ENCODE measurements at regions not wholly inside any gene's neighbourhood (a gene's known extent, or its start where the extent isn't known, plus 50 kb on each side); places are given as distances from the start of the nearest gene placed in this dataset.

DNA sequence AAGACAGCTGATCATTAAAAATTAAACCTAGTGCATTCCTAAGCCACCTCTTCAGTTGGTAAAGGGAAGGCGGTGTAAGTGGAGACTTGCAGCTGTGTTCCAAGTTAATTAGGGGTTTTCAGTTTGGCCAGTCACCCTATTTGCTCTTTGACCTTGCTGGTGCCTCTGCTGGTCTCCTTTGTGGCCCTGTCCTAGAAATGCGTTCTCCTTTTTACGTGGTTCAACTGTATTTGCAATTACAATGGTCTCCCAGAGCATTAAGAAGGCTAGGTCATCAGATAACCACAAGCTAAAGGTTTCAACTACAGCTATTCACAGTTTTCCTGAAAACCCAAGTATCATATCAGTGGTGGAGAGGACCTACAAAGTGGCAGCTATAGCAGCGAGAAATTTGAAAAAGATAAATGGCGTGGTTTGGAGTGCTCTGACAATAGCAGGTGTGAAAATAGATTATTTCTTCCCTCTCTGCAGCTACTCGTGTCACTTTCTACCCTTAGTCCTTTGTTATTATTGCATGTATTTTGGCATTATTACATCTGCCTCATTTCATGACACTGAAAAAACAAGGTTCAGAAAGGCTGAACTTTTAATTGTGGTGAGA, 203.5 kb upstream of the TBC1D5 start:
- Histone ChIP-seq H3K4me2 (ENCODE audit: low read length) (no peak overlapping the region), H3K36me3 (ENCODE audit: insufficient read depth, low read length) (no peaks in the 10 kb centered on the region), H3K9me3 (ENCODE audit: insufficient read depth, low read depth, low read length) (no peaks in the 10 kb centered on the region), H2AFZ (ENCODE audit: low read depth, low read length) (no peak overlapping the region), H3K79me2 (ENCODE audit: insufficient read depth, low read length) (no peaks in the 10 kb centered on the region), H3K4me3 (ENCODE audit: insufficient read depth, low read depth, low read length) (no peak overlapping the region), H3K9ac (ENCODE audit: low read length) (no peak overlapping the region), H3K27me3 (ENCODE audit: insufficient read depth, low read length) (no peaks in the 10 kb centered on the region), H3K27ac (ENCODE audit: low read depth, low read length) (no peak overlapping the region), H4K20me1 (ENCODE audit: insufficient read depth, low read length) (no peaks in the 10 kb centered on the region), H3K4me1 (ENCODE audit: insufficient read depth, low read length) (no peaks in the 10 kb centered on the region)
- Mint-ChIP-seq H3K4me3 (ENCODE audit: unreplicated experiment) (no peak overlapping the region), H3K27me3 (ENCODE audit: low read depth, unreplicated experiment) (no peaks in the 10 kb centered on the region), H3K4me1 (ENCODE audit: low read depth, unreplicated experiment) (peaks cover 33% of the 10 kb centered on the region), H3K27ac (ENCODE audit: unreplicated experiment) (no peak overlapping the region), H3K36me3 (ENCODE audit: low read depth, unreplicated experiment) (no peaks in the 10 kb centered on the region), H3K9me3 (ENCODE audit: unreplicated experiment) (peaks cover 3% of the 10 kb centered on the region)
- DNase-seq (ENCODE audit: low read depth) (peak; percentile 17), FAIRE-seq (no peak)
- TF ChIP-seq, protein P1, sequence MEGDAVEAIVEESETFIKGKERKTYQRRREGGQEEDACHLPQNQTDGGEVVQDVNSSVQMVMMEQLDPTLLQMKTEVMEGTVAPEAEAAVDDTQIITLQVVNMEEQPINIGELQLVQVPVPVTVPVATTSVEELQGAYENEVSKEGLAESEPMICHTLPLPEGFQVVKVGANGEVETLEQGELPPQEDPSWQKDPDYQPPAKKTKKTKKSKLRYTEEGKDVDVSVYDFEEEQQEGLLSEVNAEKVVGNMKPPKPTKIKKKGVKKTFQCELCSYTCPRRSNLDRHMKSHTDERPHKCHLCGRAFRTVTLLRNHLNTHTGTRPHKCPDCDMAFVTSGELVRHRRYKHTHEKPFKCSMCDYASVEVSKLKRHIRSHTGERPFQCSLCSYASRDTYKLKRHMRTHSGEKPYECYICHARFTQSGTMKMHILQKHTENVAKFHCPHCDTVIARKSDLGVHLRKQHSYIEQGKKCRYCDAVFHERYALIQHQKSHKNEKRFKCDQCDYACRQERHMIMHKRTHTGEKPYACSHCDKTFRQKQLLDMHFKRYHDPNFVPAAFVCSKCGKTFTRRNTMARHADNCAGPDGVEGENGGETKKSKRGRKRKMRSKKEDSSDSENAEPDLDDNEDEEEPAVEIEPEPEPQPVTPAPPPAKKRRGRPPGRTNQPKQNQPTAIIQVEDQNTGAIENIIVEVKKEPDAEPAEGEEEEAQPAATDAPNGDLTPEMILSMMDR (IDR thresholded peaks at IDR 0.05; ENCODE audit: insufficient read depth, low read depth, low read length) = no peak
- TF ChIP-seq EZH2 (IDR thresholded peaks at IDR 0.05; ENCODE audit: insufficient read depth, low read length) = no peak

DNA sequence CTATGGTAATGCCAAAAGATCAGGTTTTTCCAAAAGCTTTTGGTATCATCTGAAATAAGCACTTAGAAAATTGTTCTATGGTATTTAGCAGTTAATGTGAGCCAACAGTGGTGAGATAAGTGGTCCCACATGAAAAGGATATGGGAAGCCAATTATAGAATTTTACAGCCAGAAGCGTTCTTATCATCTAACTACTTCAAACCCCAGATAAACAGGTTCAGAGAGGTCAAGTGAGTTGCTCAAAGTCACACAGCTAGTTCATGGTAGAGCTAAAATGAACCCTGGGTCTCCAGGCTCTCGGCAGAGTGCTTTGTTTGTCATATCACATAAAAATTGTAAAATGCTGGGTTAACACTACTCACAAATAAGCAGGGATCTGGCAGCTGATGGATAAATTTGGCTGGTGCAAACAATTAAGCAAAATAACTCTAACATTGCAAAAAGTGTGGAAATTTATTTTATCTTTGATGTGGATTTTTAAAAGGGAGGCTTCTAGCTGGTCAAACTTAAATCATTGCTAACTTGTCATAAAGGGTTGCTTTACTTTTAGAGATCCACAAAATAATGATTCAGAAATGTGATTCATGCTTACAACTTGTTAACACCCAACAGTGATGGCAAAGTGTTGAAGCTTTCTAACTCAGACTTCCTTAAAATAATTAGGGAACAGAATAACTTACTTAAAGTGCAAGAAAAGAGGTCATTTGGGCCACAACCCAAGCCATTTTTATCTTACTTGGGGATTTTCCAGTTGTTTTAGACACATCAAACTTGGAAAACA, 202.8 kb upstream of the TBC1D5 start:
- H3K79me2 ChIP-seq (ENCODE audit: insufficient read depth, low read length) = no peaks in the 10 kb centered on the region
- no peaks in the 10 kb centered on the region for H4K20me1 ChIP-seq (ENCODE audit: insufficient read depth, low read length)
- H3K27me3 ChIP-seq (ENCODE audit: insufficient read depth, low read length) = no peaks in the 10 kb centered on the region
- H3K27ac ChIP-seq (ENCODE audit: low read depth, low read length) = no peak overlapping the region
- Mint-ChIP-seq H3K9me3 (ENCODE audit: unreplicated experiment) (no peaks in the 10 kb centered on the region), H3K4me3 (ENCODE audit: unreplicated experiment) (no peak overlapping the region), H3K27ac (ENCODE audit: unreplicated experiment) (no peak overlapping the region), H3K27me3 (ENCODE audit: low read depth, unreplicated experiment) (no peaks in the 10 kb centered on the region), H3K4me1 (ENCODE audit: low read depth, unreplicated experiment) (peaks cover 33% of the 10 kb centered on the region), H3K36me3 (ENCODE audit: low read depth, unreplicated experiment) (no peaks in the 10 kb centered on the region)
- FAIRE-seq (no peak), DNase-seq (ENCODE audit: low read depth) (peak; percentile 14)
- no peaks in the 10 kb centered on the region for H3K36me3 ChIP-seq (ENCODE audit: insufficient read depth, low read length)
- H3K4me1 ChIP-seq (ENCODE audit: insufficient read depth, low read length) = no peaks in the 10 kb centered on the region
- H2AFZ ChIP-seq (ENCODE audit: low read depth, low read length) = no peak overlapping the region
- H3K4me2 ChIP-seq (ENCODE audit: low read length) = no peak overlapping the region
- H3K4me3 ChIP-seq (ENCODE audit: insufficient read depth, low read depth, low read length) = no peak overlapping the region
- TF ChIP-seq, protein P1 (IDR thresholded peaks at IDR 0.05; ENCODE audit: insufficient read depth, low read depth, low read length) = no peak
- no peak for TF ChIP-seq EZH2 (IDR thresholded peaks at IDR 0.05; ENCODE audit: insufficient read depth, low read length)
- no peak overlapping the region for H3K9ac ChIP-seq (ENCODE audit: low read length)
- H3K9me3 ChIP-seq (ENCODE audit: insufficient read depth, low read depth, low read length) = no peaks in the 10 kb centered on the region

DNA sequence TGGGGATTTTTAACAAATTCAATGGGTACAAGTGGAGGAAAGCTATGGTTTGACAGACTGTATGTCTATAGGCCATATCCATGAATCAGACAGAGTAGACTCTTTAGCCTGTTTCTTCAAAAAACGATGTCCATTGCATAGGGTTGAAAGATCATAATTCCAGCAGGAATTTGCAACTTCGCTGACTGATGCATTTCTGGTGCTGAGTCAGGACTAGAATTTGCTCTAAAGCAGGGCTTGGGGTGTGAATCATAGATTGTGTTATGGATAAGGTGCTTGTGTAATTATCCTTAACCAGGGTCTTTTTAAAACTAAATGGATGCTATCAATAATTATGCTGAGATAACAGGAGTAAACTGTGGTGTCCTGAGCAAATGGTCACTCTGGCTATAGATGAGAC, 200.4 kb upstream of the TBC1D5 start:
- H3K9me3 Mint-ChIP-seq (ENCODE audit: unreplicated experiment) = no peaks in the 10 kb centered on the region
- no peaks in the 10 kb centered on the region for H4K20me1 ChIP-seq (ENCODE audit: insufficient read depth, low read length)
- H3K4me3 ChIP-seq (ENCODE audit: insufficient read depth, low read depth, low read length) = no peak overlapping the region
- H3K27ac ChIP-seq (ENCODE audit: low read depth, low read length) = no peak overlapping the region
- H3K79me2 ChIP-seq (ENCODE audit: insufficient read depth, low read length) = no peaks in the 10 kb centered on the region
- no peak overlapping the region for H3K4me2 ChIP-seq (ENCODE audit: low read length)
- no peaks in the 10 kb centered on the region for H3K27me3 Mint-ChIP-seq (ENCODE audit: low read depth, unreplicated experiment)
- no peak for TF ChIP-seq EZH2 (IDR thresholded peaks at IDR 0.05; ENCODE audit: insufficient read depth, low read length)
- TF ChIP-seq, protein P1 (IDR thresholded peaks at IDR 0.05; ENCODE audit: insufficient read depth, low read depth, low read length) = no peak
- no peaks in the 10 kb centered on the region for H3K36me3 Mint-ChIP-seq (ENCODE audit: low read depth, unreplicated experiment)
- no peak overlapping the region for H2AFZ ChIP-seq (ENCODE audit: low read depth, low read length)
- H3K4me1 Mint-ChIP-seq (ENCODE audit: low read depth, unreplicated experiment) = peaks cover 35% of the 10 kb centered on the region
- no peaks in the 10 kb centered on the region for H3K9me3 ChIP-seq (ENCODE audit: insufficient read depth, low read depth, low read length)
- H3K4me3 Mint-ChIP-seq (ENCODE audit: unreplicated experiment) = peak overlapping the region; percentile 17
- H3K27ac Mint-ChIP-seq (ENCODE audit: unreplicated experiment) = no peak overlapping the region
- H3K27me3 ChIP-seq (ENCODE audit: insufficient read depth, low read length) = no peaks in the 10 kb centered on the region
- H3K36me3 ChIP-seq (ENCODE audit: insufficient read depth, low read length) = no peaks in the 10 kb centered on the region
- peak; percentile 69 for DNase-seq (ENCODE audit: low read depth)
- peak; percentile 9 for FAIRE-seq
- no peaks in the 10 kb centered on the region for H3K4me1 ChIP-seq (ENCODE audit: insufficient read depth, low read length)
- no peak overlapping the region for H3K9ac ChIP-seq (ENCODE audit: low read length)

Measured in astrocyte (in vitro differentiated cells and primary cell).